ENCODE measurements at regions not wholly inside any gene's neighbourhood (a gene's known extent, or its start where the extent isn't known, plus 50 kb on each side); places are given as distances from the start of the nearest gene placed in this dataset.

DNA sequence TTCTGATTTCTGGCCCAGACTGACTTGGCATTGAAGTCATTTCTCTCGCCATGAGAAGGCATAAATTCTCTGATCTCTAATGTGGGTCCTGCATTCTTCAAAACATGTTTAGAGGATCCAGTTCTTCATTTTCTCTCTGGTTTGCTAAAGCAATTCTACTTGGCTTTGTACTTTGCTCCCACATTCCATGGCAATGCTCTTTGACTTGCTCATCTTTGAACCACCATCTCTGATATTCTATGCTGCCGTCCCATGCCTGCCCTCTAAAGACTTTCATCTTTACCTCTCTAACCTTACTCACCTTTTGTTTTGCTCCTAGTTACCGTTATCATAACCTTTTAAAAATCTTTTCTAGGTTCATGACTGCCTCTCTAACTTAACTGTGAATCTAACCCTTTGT lies 366.9 kb downstream of the KIF4B start:
- Histone ChIP-seq H3K4me3 (no peak overlapping the region), H3K9me3 (no peaks in the 10 kb centered on the region), H3K27ac (no peak overlapping the region), H3K36me3 (no peaks in the 10 kb centered on the region), H3K27me3 (no peaks in the 10 kb centered on the region), H3K4me1 (no peaks in the 10 kb centered on the region)
- ATAC-seq (ENCODE audit: low FRiP score in 2 of 2): no peak
- TF ChIP-seq POLR2AphosphoS5 (IDR thresholded peaks at IDR 0.05): no peak
- DNase-seq: no peak
- 80 to 83% methylated on average over 3 of the region's 3 CpGs for WGBS, 2 donors

DNA sequence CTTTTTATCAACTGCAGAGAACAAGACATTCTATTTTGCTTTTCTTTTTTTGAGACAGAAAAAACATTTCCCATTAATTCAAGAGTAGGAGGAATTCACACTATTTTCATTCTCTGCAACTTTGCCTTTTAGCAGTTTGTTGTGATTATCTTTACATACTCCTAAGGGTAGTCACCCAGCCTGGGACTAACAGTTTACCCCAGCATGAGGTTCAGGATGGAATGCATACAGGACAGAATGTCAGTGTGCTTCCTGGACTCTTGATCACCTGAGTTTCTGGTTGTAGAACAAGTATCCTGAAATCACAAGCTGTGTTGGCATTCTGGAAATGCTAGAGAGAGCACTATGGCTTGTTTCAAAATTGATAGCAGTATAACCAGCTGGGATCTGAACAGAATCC lies 368.1 kb downstream of the KIF4B start:
- no peaks in the 10 kb centered on the region for H3K27me3 ChIP-seq
- no peak for ATAC-seq (ENCODE audit: low FRiP score in 2 of 2)
- no peaks in the 10 kb centered on the region for H3K36me3 ChIP-seq
- no peak overlapping the region for H3K4me3 ChIP-seq
- no peak overlapping the region for H3K27ac ChIP-seq
- DNase-seq: no peak
- H3K4me1 ChIP-seq: no peaks in the 10 kb centered on the region
- no peak for TF ChIP-seq EP300 (IDR thresholded peaks at IDR 0.05)
- TF ChIP-seq POLR2A (IDR thresholded peaks at IDR 0.05): no peak
- TF ChIP-seq POLR2AphosphoS5 (IDR thresholded peaks at IDR 0.05): no peak
- H3K9me3 ChIP-seq: no peaks in the 10 kb centered on the region

GRCh38 chr5:155389498-155389897 lies 375.9 kb downstream of the KIF4B start:
- no peak for DNase-seq
- TF ChIP-seq EP300 (IDR thresholded peaks at IDR 0.05): no peak
- TF ChIP-seq POLR2A (IDR thresholded peaks at IDR 0.05): no peak
- TF ChIP-seq POLR2AphosphoS5 (IDR thresholded peaks at IDR 0.05): no peak
- TF ChIP-seq CTCF (IDR thresholded peaks at IDR 0.05): no peak
- ATAC-seq (ENCODE audit: low FRiP score in 2 of 2): no peak
- Histone ChIP-seq H3K27me3 (no peaks in the 10 kb centered on the region), H3K27ac (no peak overlapping the region), H3K36me3 (no peaks in the 10 kb centered on the region), H3K9me3 (no peaks in the 10 kb centered on the region), H3K4me3 (no peak overlapping the region), H3K4me1 (no peaks in the 10 kb centered on the region)
- 81 to 86% methylated on average over 4 of the region's 4 CpGs for WGBS, 2 donors

- Histone ChIP-seq H3K27ac (no peak overlapping the region), H3K27me3 (no peaks in the 10 kb centered on the region), H3K9me3 (no peaks in the 10 kb centered on the region), H3K4me3 (no peak overlapping the region), H3K4me1 (no peaks in the 10 kb centered on the region), H3K36me3 (no peaks in the 10 kb centered on the region)
- ATAC-seq (ENCODE audit: low FRiP score in 2 of 2): no peak
- no peak for DNase-seq
- no peak for TF ChIP-seq POLR2AphosphoS5 (IDR thresholded peaks at IDR 0.05)
- no peak for TF ChIP-seq EP300 (IDR thresholded peaks at IDR 0.05)
- TF ChIP-seq CTCF (IDR thresholded peaks at IDR 0.05): no peak
- no peak for TF ChIP-seq POLR2A (IDR thresholded peaks at IDR 0.05)
Measured at GRCh38 chr5:155394727-155395126, 381.2 kb downstream of the KIF4B start.

- ATAC-seq (ENCODE audit: low FRiP score in 2 of 2) (no peak), DNase-seq (no peak)
- no peaks in the 10 kb centered on the region for H3K36me3 ChIP-seq
- H3K9me3 ChIP-seq: peaks cover 0 to 3% (median 0%) of the 10 kb centered on the region in 4 donors
- WGBS, 2 donors: 89 to 93% methylated on average over 4 to 5 of the region's 5 CpGs
- no peaks in the 10 kb centered on the region for H3K4me1 ChIP-seq
- no peak overlapping the region for H3K4me3 ChIP-seq
- no peak overlapping the region for H3K27ac ChIP-seq
- H3K27me3 ChIP-seq: no peaks in the 10 kb centered on the region
- TF ChIP-seq EP300 (IDR thresholded peaks at IDR 0.05) (no peak), POLR2A (IDR thresholded peaks at IDR 0.05) (no peak), POLR2AphosphoS5 (IDR thresholded peaks at IDR 0.05) (no peak), CTCF (IDR thresholded peaks at IDR 0.05) (no peak)
Measured at GRCh38 chr5:155402927-155403640, 389.5 kb downstream of the KIF4B start.

- no peak for DNase-seq
- Histone ChIP-seq H3K9me3 (peaks cover 0 to 3% (median 0%) of the 10 kb centered on the region in 4 donors), H3K36me3 (no peaks in the 10 kb centered on the region), H3K4me1 (no peaks in the 10 kb centered on the region), H3K4me3 (no peak overlapping the region), H3K27me3 (no peaks in the 10 kb centered on the region), H3K27ac (no peak overlapping the region)
- TF ChIP-seq POLR2A (IDR thresholded peaks at IDR 0.05) (no peak), EP300 (IDR thresholded peaks at IDR 0.05) (no peak)
- no peak for ATAC-seq (ENCODE audit: low FRiP score in 2 of 2)
- 83 to 87% methylated on average over 4 of the region's 4 CpGs for WGBS, 2 donors
Measured at GRCh38 chr5:155406815-155407214, 393.3 kb downstream of the KIF4B start.
